K562 (cell line): ENCODE measurements at regions not wholly inside any gene's neighbourhood (a gene's known extent, or its start where the extent isn't known, plus 50 kb on each side); places are given as distances from the start of the nearest gene placed in this dataset.

Source experiments
- ATAC-seq: fragments of 200-7000 bp; cut with Tn5 transposase; 3 replicates; pipeline ENCODE4 v1.9.1; 2020; ENCODE audit warnings: moderate library complexity
- BruUV-seq: library from RNA; stranded (reverse); fragments of 400-500 nt; replicated peaks from 2 replicates; lab custom pipeline; 2021; lab: Mats Ljungman, UMichigan
- CTCF ChIA-PET: fragments of 300-600 bp; formaldehyde crosslinking; extraction: SDS; loops from one replicate; lab custom pipeline; 2021; ENCODE audit warnings: low intra/inter-chr PET ratio; lab: Yijun Ruan, JAX
- POLR2A ChIA-PET: fragments of 300-600, 350-650 bp; sonication (Branson Sonifier 250); formaldehyde crosslinking; extraction: SDS; loops from one replicate; lab custom pipeline; 2021; ENCODE audit warnings: antibody characterized with exemption, inconsistent platforms; lab: Yijun Ruan, JAX
- DNase-seq, 4 experiments: peaks; one replicate each; pipeline versions ENCODE4 v3.0.0 to v3.0.0-alpha.2; 2011 to 2018; ENCODE audit warnings: low spot score in 3 of 4, mixed read lengths in 3 of 4; ENCODE audit errors: extremely low read depth in 1 of 4
- FAIRE-seq: peaks from 2 replicates; lab custom pipeline; 2011; peaks lifted over from hg19 to GRCh38; lab: Jason Lieb, UNC
- H2AFZ ChIP-seq: 2 replicates; pipeline ENCODE4 v1.6.0; 2011; ENCODE audit warnings: low read depth, low read length, control low read depth, inconsistent platforms
- H3K27ac ChIP-seq: fragments of 200-600 bp; 3 replicates; pipeline ENCODE4 v1.8.0; 2011; ENCODE audit warnings: low read depth, mild to moderate bottlenecking, control low read depth, inconsistent platforms, low read length, moderate library complexity, mixed read lengths; ENCODE audit errors: extremely low read depth
- H3K27me3 ChIP-seq, 2 experiments: fragments of 300-600 bp in 1 of 2; 2 replicates in 1 of 2; 3 replicates in 1 of 2; pipeline versions ENCODE4 v1.6.0 to v1.8.0; 2011; ENCODE audit warnings: inconsistent platforms in 2 of 2, low read length in 2 of 2, mild to moderate bottlenecking in 1 of 2, mixed read lengths in 1 of 2, moderate library complexity in 1 of 2; ENCODE audit not compliant: control insufficient read depth in 2 of 2, insufficient read depth in 2 of 2
- H3K36me3 ChIP-seq: fragments of 300-600 bp; 3 replicates; pipeline ENCODE4 v1.8.0; 2011; ENCODE audit warnings: mild to moderate bottlenecking, low read length, inconsistent platforms; ENCODE audit not compliant: control insufficient read depth, insufficient read depth
- H3K4me1 ChIP-seq, 2 experiments: fragments of 200-600 bp in 1 of 2; replicated peaks in 1 of 2; 2 replicates in 1 of 2; 3 replicates in 1 of 2; pipeline versions ENCODE4 v1.5.1 to v1.8.0; 2011; ENCODE audit warnings: inconsistent platforms in 2 of 2, low read length in 2 of 2, mild to moderate bottlenecking in 1 of 2, mixed read lengths in 1 of 2, moderate library complexity in 1 of 2; ENCODE audit not compliant: control insufficient read depth in 2 of 2, insufficient read depth in 2 of 2
- H3K4me2 ChIP-seq: 2 replicates; pipeline ENCODE4 v1.6.1; 2011; ENCODE audit warnings: low read length, control low read depth, inconsistent platforms, mixed read lengths; ENCODE audit not compliant: insufficient read depth
- H3K4me3 ChIP-seq: fragments of 200-600 bp; sonication (generic), shearing (Covaris generic); 2 replicates; pipeline ENCODE4 v1.5.1; 2016; ENCODE audit warnings: control low read depth, inconsistent platforms
- H3K79me2 ChIP-seq: fragments of 200-600 bp; 3 replicates; pipeline ENCODE4 v1.8.0; 2011; ENCODE audit warnings: low read length, inconsistent platforms; ENCODE audit not compliant: control insufficient read depth, insufficient read depth
- H3K9ac ChIP-seq, 2 experiments: 2 replicates each; pipeline versions ENCODE4 v1.6.0 to v1.6.1; 2011; ENCODE audit warnings: low read depth in 2 of 2, low read length in 2 of 2, control low read depth in 1 of 2, inconsistent platforms in 1 of 2, mild to moderate bottlenecking in 1 of 2, mixed read lengths in 1 of 2; ENCODE audit not compliant: insufficient read depth in 1 of 2
- H3K9me1 ChIP-seq: one replicate; pipeline ENCODE4 v1.6.0; 2011; ENCODE audit warnings: inconsistent platforms, mild to moderate bottlenecking, low read length, moderate library complexity; ENCODE audit not compliant: control insufficient read depth, insufficient read depth
- H3K9me3 ChIP-seq: replicated peaks from 2 replicates; pipeline ENCODE4 v1.5.1; 2011; ENCODE audit warnings: low read depth, low read length, inconsistent platforms; ENCODE audit not compliant: control insufficient read depth, insufficient read depth
- H4K20me1 ChIP-seq: replicated peaks from 2 replicates; pipeline ENCODE4 v1.6.1; 2011; ENCODE audit warnings: low read length, inconsistent platforms, mixed read lengths; ENCODE audit not compliant: control insufficient read depth, insufficient read depth
- BCOR ChIP-seq: fragments of 450-650 bp; IDR thresholded peaks from 2 replicates; pipeline ENCODE4 v1.6.1; 2016
- DACH1 ChIP-seq: fragments of 450-650 bp; IDR thresholded peaks from 2 replicates; pipeline ENCODE4 v1.6.1; 2018; ENCODE audit not compliant: partially characterized antibody
- GATAD2A ChIP-seq: fragments of 450-650 bp; IDR thresholded peaks from 2 replicates; pipeline ENCODE4 v1.6.1; 2017
- HMG20B ChIP-seq: fragments of 250-450 bp; sonication (Bioruptor Pico); IDR thresholded peaks from 2 replicates; pipeline ENCODE4 v1.5.0; 2021; ENCODE audit warnings: mild to moderate bottlenecking
- HNRNPUL1 ChIP-seq: fragments of 200-400 bp; formaldehyde crosslinking; IDR thresholded peaks from 2 replicates; pipeline ENCODE4 v1.6.1; 2017; ENCODE audit warnings: low read length
- LCOR ChIP-seq: sonication (generic); formaldehyde crosslinking; IDR thresholded peaks from 2 replicates; pipeline ENCODE4 v1.8.0; 2022; ENCODE audit warnings: mild to moderate bottlenecking, missing genetic modification reagents
- RAD51 ChIP-seq: fragments of 450-650 bp; IDR thresholded peaks from 2 replicates; pipeline ENCODE4 v1.7.1; 2016; ENCODE audit warnings: low read depth, mild to moderate bottlenecking, borderline replicate concordance
- SUPT5H ChIP-seq: fragments of 450-650 bp; IDR thresholded peaks from 2 replicates; pipeline ENCODE4 v1.6.1; 2016
- TBP ChIP-seq: optimal IDR thresholded peaks from 2 replicates; pipeline ENCODE3; 2011; ENCODE audit warnings: low read depth, low read length, improper control_type of control experiment
- TCF7L2 ChIP-seq: fragments of 150-350 bp; IDR thresholded peaks from 2 replicates; pipeline ENCODE4 v1.6.1; 2016; ENCODE audit warnings: low read depth, mild to moderate bottlenecking, low read length, moderate library complexity
- TRIM24 ChIP-seq, 2 experiments: fragments of 450-650 bp; IDR thresholded peaks; 2 replicates each; pipeline ENCODE4 v1.6.1; 2016
- ZNF699 ChIP-seq: fragments of 250-450 bp; sonication (Bioruptor Pico); IDR thresholded peaks from 2 replicates; pipeline ENCODE4 v1.8.0; 2021; ENCODE audit warnings: mild to moderate bottlenecking, moderate library complexity; ENCODE audit not compliant: insufficient replicate concordance
- WGBS: fragments of 100-300 bp; shearing (Covaris generic); methylation state at CpG from one replicate; pipeline ENCODE4 v1.1.6; 2016; ENCODE audit warnings: low coverage, mixed read lengths; ENCODE audit not compliant: insufficient coverage; ENCODE audit errors: missing lambda C conversion rate; 5-methylcytosine and 5-hydroxymethylcytosine counted together
- in situ Hi-C: fragments of 300-500 bp; cut with MboI; formaldehyde crosslinking; loops from 4 replicates; pipeline ENCODE4 v1.15.0; 2018; ENCODE audit warnings: inconsistent platforms, mixed read lengths
- intact Hi-C: fragments of 100-400 bp; cut with micrococcal nuclease; formaldehyde crosslinking; loops from 2 replicates; pipeline ENCODE4 v1.14.2; 2022
- TF ChIP-seq, protein P1 (sequence below): fragments of 250-450 bp; sonication (Bioruptor Pico); IDR thresholded peaks from 2 replicates; pipeline ENCODE4 v1.4.0; 2020; ENCODE audit warnings: mild to moderate bottlenecking, moderate library complexity
- TF ChIP-seq, protein P2 (sequence below): sonication (generic); formaldehyde crosslinking; IDR thresholded peaks from 2 replicates; pipeline ENCODE4 v1.8.0; 2022; ENCODE audit warnings: mild to moderate bottlenecking, missing genetic modification reagents
- TF ChIP-seq, protein P3 (sequence below): fragments of 250-450 bp; sonication (Bioruptor Pico); IDR thresholded peaks from 2 replicates; pipeline ENCODE4 v1.4.0; 2020; ENCODE audit warnings: mild to moderate bottlenecking, moderate library complexity
- TF ChIP-seq, protein P4 (sequence below): fragments of 250-450 bp; sonication (Bioruptor Pico); IDR thresholded peaks from 2 replicates; pipeline ENCODE4 v1.9.0; 2021; ENCODE audit warnings: mild to moderate bottlenecking

DNA sequence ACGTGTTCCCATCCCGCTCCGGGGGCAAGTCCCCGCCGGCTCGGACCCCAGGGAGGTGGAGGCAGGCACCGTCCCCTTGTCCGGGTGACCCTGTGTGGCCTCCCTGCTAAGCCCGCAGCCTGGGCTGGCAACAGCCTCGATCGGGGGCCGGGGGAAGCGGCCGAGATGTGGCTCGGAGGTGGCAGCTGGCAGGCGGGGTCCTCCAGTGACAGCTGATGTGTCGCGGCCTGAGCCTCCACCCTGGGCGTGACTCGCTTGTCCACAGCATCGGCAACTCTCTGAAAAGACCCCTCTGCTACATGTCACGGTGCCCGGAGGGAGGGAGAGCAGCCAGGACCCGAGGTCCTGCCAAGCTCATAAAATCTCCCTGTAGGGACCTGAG lies 124.8 kb upstream of the IRX4 start:
- H3K4me2 ChIP-seq: no peak overlapping the region
- no peaks in the 10 kb centered on the region for H3K9me3 ChIP-seq
- no peak overlapping the region for H3K27ac ChIP-seq
- BruUV-seq: no TSS peak
- H3K9ac ChIP-seq: no peak overlapping the region
- H3K79me2 ChIP-seq: no peaks in the 10 kb centered on the region
- TF ChIP-seq BCOR (no peak), HNRNPUL1 (no peak), TRIM24 (IDR thresholded peaks at IDR 0.05) (no peak), TBP (no peak), ZNF699 (CRISPR knock-in tag) (no peak), HMG20B (CRISPR knock-in tag) (no peak), DACH1 (no peak), LCOR (no peak), RAD51 (no peak), SUPT5H (no peak), GATAD2A (no peak), TCF7L2 (no peak)
- TF ChIP-seq, protein P1, sequence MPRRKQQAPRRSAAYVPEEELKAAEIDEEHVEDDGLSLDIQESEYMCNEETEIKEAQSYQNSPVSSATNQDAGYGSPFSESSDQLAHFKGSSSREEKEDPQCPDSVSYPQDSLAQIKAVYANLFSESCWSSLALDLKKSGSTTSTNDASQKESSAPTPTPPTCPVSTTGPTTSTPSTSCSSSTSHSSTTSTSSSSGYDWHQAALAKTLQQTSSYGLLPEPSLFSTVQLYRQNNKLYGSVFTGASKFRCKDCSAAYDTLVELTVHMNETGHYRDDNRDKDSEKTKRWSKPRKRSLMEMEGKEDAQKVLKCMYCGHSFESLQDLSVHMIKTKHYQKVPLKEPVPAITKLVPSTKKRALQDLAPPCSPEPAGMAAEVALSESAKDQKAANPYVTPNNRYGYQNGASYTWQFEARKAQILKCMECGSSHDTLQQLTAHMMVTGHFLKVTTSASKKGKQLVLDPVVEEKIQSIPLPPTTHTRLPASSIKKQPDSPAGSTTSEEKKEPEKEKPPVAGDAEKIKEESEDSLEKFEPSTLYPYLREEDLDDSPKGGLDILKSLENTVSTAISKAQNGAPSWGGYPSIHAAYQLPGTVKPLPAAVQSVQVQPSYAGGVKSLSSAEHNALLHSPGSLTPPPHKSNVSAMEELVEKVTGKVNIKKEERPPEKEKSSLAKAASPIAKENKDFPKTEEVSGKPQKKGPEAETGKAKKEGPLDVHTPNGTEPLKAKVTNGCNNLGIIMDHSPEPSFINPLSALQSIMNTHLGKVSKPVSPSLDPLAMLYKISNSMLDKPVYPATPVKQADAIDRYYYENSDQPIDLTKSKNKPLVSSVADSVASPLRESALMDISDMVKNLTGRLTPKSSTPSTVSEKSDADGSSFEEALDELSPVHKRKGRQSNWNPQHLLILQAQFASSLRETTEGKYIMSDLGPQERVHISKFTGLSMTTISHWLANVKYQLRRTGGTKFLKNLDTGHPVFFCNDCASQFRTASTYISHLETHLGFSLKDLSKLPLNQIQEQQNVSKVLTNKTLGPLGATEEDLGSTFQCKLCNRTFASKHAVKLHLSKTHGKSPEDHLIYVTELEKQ (CRISPR knock-in tag): no peak
- TF ChIP-seq, protein P2, sequence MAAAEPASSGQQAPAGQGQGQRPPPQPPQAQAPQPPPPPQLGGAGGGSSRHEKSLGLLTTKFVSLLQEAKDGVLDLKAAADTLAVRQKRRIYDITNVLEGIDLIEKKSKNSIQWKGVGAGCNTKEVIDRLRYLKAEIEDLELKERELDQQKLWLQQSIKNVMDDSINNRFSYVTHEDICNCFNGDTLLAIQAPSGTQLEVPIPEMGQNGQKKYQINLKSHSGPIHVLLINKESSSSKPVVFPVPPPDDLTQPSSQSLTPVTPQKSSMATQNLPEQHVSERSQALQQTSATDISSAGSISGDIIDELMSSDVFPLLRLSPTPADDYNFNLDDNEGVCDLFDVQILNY (CRISPR knock-in tag): no peak
- TF ChIP-seq, protein P3, sequence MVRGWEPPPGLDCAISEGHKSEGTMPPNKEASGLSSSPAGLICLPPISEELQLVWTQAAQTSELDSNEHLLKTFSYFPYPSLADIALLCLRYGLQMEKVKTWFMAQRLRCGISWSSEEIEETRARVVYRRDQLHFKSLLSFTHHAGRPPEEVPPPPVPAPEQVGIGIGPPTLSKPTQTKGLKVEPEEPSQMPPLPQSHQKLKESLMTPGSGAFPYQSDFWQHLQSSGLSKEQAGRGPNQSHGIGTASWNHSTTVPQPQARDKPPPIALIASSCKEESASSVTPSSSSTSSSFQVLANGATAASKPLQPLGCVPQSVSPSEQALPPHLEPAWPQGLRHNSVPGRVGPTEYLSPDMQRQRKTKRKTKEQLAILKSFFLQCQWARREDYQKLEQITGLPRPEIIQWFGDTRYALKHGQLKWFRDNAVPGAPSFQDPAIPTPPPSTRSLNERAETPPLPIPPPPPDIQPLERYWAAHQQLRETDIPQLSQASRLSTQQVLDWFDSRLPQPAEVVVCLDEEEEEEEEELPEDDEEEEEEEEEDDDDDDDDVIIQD (CRISPR knock-in tag): no peak
- TF ChIP-seq, protein P4, sequence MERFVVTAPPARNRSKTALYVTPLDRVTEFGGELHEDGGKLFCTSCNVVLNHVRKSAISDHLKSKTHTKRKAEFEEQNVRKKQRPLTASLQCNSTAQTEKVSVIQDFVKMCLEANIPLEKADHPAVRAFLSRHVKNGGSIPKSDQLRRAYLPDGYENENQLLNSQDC (CRISPR knock-in tag): no peak
- FAIRE-seq (no peak), DNase-seq (no peak), ATAC-seq (no peak)
- in situ Hi-C loops (no loop called here), intact Hi-C loops (no loop called here)
- no peaks in the 10 kb centered on the region for H3K36me3 ChIP-seq
- no peak overlapping the region for H3K4me3 ChIP-seq
- H3K27me3 ChIP-seq: peaks cover 38 to 90% of the 10 kb centered on the region in 2 experiments
- H2AFZ ChIP-seq: no peak overlapping the region
- CTCF ChIA-PET: no interaction called here
- peaks cover 0 to 12% of the 10 kb centered on the region in 2 experiments; a peak in 2 of 5 replicates for H3K4me1 ChIP-seq
- POLR2A ChIA-PET: interaction anchor here (0.6 to 0.7 kb wide), 3 partner anchors 150 to 348 kb away, joined by 3 read pairs; no protein-coding TSS in a partner anchor
- WGBS: under 1% methylated on average over 24 of the region's 24 CpGs
- H4K20me1 ChIP-seq: peaks cover 23% of the 10 kb centered on the region
- peaks cover 5% of the 10 kb centered on the region for H3K9me1 ChIP-seq
